ENCODE measurements at regions not wholly inside any gene's neighbourhood (a gene's known extent, or its start where the extent isn't known, plus 50 kb on each side); places are given as distances from the start of the nearest gene placed in this dataset.

GRCh38 chr4:26124753-26125321 lies 196.0 kb upstream of the RBPJ start:
- no peaks in the 10 kb centered on the region for H3K27me3 ChIP-seq (ENCODE audit: control insufficient read depth in 4 of 4, insufficient read depth in 4 of 4, low read length in 3 of 4)
- WGBS: 90% methylated on average over 7 of the region's 7 CpGs
- no peak for DNase-seq (ENCODE audit: low spot score)
- no peaks in the 10 kb centered on the region for H3K4me1 ChIP-seq (ENCODE audit: control insufficient read depth in 4 of 4, insufficient read depth in 4 of 4, low read length in 3 of 4)
- no peak overlapping the region for H3K27ac ChIP-seq (ENCODE audit: low read depth in 1 of 2, low read length in 2 of 2)
- H3K9me3 ChIP-seq (ENCODE audit: control insufficient read depth in 4 of 4, low read length in 3 of 4): no peaks in the 10 kb centered on the region
- no peaks in the 10 kb centered on the region for H3K36me3 ChIP-seq (ENCODE audit: control insufficient read depth in 4 of 4, insufficient read depth in 3 of 4, low read depth in 1 of 4, low read length in 3 of 4)
- no peak overlapping the region for H3K4me3 ChIP-seq (ENCODE audit: low read depth in 1 of 3, low read length in 3 of 3)
- no peak overlapping the region for H3K9ac ChIP-seq (ENCODE audit: low read depth in 1 of 2, low read length in 2 of 2)
- no peak for TF ChIP-seq REST (IDR thresholded peaks at IDR 0.05)
- TF ChIP-seq TAF1 (conservative IDR thresholded peaks at IDR 0.05): no peak
- TF ChIP-seq, protein P1, sequence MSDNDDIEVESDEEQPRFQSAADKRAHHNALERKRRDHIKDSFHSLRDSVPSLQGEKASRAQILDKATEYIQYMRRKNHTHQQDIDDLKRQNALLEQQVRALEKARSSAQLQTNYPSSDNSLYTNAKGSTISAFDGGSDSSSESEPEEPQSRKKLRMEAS (IDR thresholded peaks at IDR 0.05): no peak
- no peak for TF ChIP-seq HNF4G (IDR thresholded peaks at IDR 0.05)
- TF ChIP-seq RAD21 (IDR thresholded peaks at IDR 0.05): no peak
- TF ChIP-seq, protein P2, sequence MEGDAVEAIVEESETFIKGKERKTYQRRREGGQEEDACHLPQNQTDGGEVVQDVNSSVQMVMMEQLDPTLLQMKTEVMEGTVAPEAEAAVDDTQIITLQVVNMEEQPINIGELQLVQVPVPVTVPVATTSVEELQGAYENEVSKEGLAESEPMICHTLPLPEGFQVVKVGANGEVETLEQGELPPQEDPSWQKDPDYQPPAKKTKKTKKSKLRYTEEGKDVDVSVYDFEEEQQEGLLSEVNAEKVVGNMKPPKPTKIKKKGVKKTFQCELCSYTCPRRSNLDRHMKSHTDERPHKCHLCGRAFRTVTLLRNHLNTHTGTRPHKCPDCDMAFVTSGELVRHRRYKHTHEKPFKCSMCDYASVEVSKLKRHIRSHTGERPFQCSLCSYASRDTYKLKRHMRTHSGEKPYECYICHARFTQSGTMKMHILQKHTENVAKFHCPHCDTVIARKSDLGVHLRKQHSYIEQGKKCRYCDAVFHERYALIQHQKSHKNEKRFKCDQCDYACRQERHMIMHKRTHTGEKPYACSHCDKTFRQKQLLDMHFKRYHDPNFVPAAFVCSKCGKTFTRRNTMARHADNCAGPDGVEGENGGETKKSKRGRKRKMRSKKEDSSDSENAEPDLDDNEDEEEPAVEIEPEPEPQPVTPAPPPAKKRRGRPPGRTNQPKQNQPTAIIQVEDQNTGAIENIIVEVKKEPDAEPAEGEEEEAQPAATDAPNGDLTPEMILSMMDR (IDR thresholded peaks at IDR 0.05; ENCODE audit: low read depth, low read length, missing input control): no peak
- TF ChIP-seq ZBTB33 (IDR thresholded peaks at IDR 0.05): no peak
- TF ChIP-seq YY1 (IDR thresholded peaks at IDR 0.05): no peak
- TF ChIP-seq RXRA (IDR thresholded peaks at IDR 0.05): no peak
- TF ChIP-seq SP1 (IDR thresholded peaks at IDR 0.05): no peak
- no peak for TF ChIP-seq JUND (IDR thresholded peaks at IDR 0.05)
- TF ChIP-seq FOXA1 (IDR thresholded peaks at IDR 0.05): no peak
- no peak for TF ChIP-seq FOXA2 (IDR thresholded peaks at IDR 0.05)
- no peak for TF ChIP-seq HNF4A (conservative IDR thresholded peaks at IDR 0.05)
- no peak for TF ChIP-seq GABPA (IDR thresholded peaks at IDR 0.05 in 1 of 2, conservative IDR thresholded peaks at IDR 0.05 in 1 of 2)
- TF ChIP-seq EGR1 (IDR thresholded peaks at IDR 0.05; ENCODE audit: low read depth in 2 of 2): no peak
- no peak for TF ChIP-seq ATF3 (IDR thresholded peaks at IDR 0.05)
- no peak for TF ChIP-seq NR2F2 (IDR thresholded peaks at IDR 0.05)

All from liver (tissue), 8 donors.